ENCODE measurements at regions not wholly inside any gene's neighbourhood (a gene's known extent, or its start where the extent isn't known, plus 50 kb on each side); places are given as distances from the start of the nearest gene placed in this dataset.

GRCh38 chr17:54505404-54505803 lies 395.2 kb upstream of the TOM1L1 start:
- no peak overlapping the region for H3K27ac ChIP-seq (ENCODE audit: low read length)
- no peaks in the 10 kb centered on the region for H3K9me3 ChIP-seq (ENCODE audit: control insufficient read depth, low read length)
- H3K4me1 ChIP-seq (ENCODE audit: control insufficient read depth, insufficient read depth, low read length), result no peaks in the 10 kb centered on the region
- ATAC-seq (no peak), DNase-seq (no peak)
- H3K27me3 ChIP-seq (ENCODE audit: control insufficient read depth, insufficient read depth), result no peaks in the 10 kb centered on the region
- H3K4me3 ChIP-seq (ENCODE audit: low read length), result no peak overlapping the region
- intact Hi-C loops (cut with DNase I), result no loop called here

GRCh38 chr17:54518706-54519105 lies 381.9 kb upstream of the TOM1L1 start:
- Histone ChIP-seq H3K27ac (ENCODE audit: low read length) (no peak overlapping the region), H3K4me1 (ENCODE audit: control insufficient read depth, insufficient read depth, low read length) (no peaks in the 10 kb centered on the region), H3K9me3 (ENCODE audit: control insufficient read depth, low read length) (no peaks in the 10 kb centered on the region), H3K27me3 (ENCODE audit: control insufficient read depth, insufficient read depth) (no peaks in the 10 kb centered on the region), H3K4me3 (ENCODE audit: low read length) (no peak overlapping the region)
- 89% methylated on average over 2 of the region's 2 CpGs for WGBS
- ATAC-seq (no peak), DNase-seq (peak in 1 of 3 donors; percentile 15)
- intact Hi-C loops (cut with DNase I), result no loop called here

DNA sequence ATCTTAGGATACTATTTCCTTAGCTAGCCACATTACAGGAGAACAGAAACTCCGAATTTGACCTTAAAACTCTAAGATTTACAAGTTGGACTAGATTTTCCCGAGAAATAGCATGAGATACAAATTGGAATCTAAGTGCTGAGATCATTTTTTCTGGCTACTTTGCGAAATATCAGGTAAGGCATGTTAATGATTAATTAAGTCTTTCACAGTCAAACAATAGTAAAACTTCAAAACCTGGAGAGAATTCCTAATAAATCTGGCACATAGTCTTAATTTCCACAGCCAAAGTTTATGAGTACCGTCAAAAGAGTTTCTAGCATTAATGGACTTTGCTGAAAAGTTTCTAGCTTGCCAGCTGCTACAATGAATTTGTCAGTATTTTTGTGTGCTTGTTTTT lies 379.5 kb upstream of the TOM1L1 start:
- intact Hi-C loops (cut with DNase I), result no loop called here
- Histone ChIP-seq H3K4me3 (ENCODE audit: low read length) (no peak overlapping the region), H3K27me3 (ENCODE audit: control insufficient read depth, insufficient read depth) (no peaks in the 10 kb centered on the region), H3K27ac (ENCODE audit: low read length) (no peak overlapping the region), H3K4me1 (ENCODE audit: control insufficient read depth, insufficient read depth, low read length) (no peaks in the 10 kb centered on the region), H3K9me3 (ENCODE audit: control insufficient read depth, low read length) (no peaks in the 10 kb centered on the region)
- 68% methylated on average over 4 of the region's 4 CpGs for WGBS
- no peak for ATAC-seq
- DNase-seq, result no peak

GRCh38 chr17:54524501-54524900 lies 376.2 kb upstream of the TOM1L1 start:
- ATAC-seq (no peak), DNase-seq (no peak)
- Histone ChIP-seq H3K27me3 (ENCODE audit: control insufficient read depth, insufficient read depth) (no peaks in the 10 kb centered on the region), H3K9me3 (ENCODE audit: control insufficient read depth, low read length) (no peaks in the 10 kb centered on the region), H3K27ac (ENCODE audit: low read length) (no peak overlapping the region), H3K4me1 (ENCODE audit: control insufficient read depth, insufficient read depth, low read length) (no peaks in the 10 kb centered on the region), H3K4me3 (ENCODE audit: low read length) (no peak overlapping the region)
- intact Hi-C loops (cut with DNase I), result no loop called here
- 70% methylated on average over 2 of the region's 2 CpGs for WGBS

DNA sequence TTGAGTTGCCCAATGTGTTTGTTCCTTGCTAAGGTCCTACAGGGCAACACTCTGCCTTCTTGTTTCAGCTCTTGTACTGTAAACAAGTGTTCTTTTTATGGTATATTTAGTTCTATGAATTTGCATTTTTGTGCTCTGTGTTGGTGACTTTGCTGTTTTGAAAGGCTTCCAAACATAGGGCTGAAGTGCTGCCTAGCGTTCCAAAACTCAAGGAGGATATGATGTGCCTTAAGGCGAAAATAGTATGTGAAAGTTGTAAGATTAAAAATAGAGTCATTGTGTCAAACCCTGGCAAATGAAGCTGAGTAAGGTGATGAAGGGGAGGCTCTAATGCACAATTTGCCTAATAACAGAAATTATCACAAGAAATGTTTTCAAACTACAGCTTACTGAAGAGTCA lies 372.7 kb upstream of the TOM1L1 start:
- Histone ChIP-seq H3K4me3 (ENCODE audit: low read length) (no peak overlapping the region), H3K27me3 (ENCODE audit: control insufficient read depth, insufficient read depth) (no peaks in the 10 kb centered on the region), H3K4me1 (ENCODE audit: control insufficient read depth, insufficient read depth, low read length) (no peaks in the 10 kb centered on the region), H3K9me3 (ENCODE audit: control insufficient read depth, low read length) (no peaks in the 10 kb centered on the region), H3K27ac (ENCODE audit: low read length) (no peak overlapping the region)
- no peak for DNase-seq
- ATAC-seq, result no peak
- intact Hi-C loops (cut with DNase I), result no loop called here
- 71% methylated on average over 2 of the region's 2 CpGs for WGBS

- Histone ChIP-seq H3K9me3 (ENCODE audit: control insufficient read depth, low read length) (no peaks in the 10 kb centered on the region), H3K4me3 (ENCODE audit: low read length) (no peak overlapping the region), H3K27ac (ENCODE audit: low read length) (no peak overlapping the region), H3K27me3 (ENCODE audit: control insufficient read depth, insufficient read depth) (no peaks in the 10 kb centered on the region), H3K4me1 (ENCODE audit: control insufficient read depth, insufficient read depth, low read length) (no peaks in the 10 kb centered on the region)
- ATAC-seq (no peak), DNase-seq (no peak)
- WGBS, result 63% methylated on average over 3 of the region's 3 CpGs
- intact Hi-C loops (cut with DNase I), result no loop called here
Observed at GRCh38 chr17:54530398-54530797, 370.3 kb upstream of the TOM1L1 start.

DNA sequence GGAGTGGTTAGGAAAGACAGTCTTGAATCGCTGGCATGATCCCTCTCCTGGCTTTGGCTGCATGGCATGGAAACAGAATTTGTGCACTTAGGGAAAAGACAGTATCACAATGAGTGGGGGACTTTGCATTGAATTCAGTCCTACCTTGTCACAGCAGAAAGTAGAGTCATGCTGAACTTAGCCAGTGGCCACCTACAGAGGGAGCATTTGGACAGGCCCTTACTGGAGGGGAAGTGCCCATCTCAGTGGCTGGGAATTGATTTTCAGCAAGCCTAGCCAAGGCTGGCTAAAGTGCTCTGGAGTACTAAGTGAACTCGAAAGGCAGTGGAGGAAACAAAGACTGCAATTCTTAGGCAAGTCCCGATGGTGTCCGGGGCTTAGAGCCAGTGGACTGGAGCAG lies 364.3 kb upstream of the TOM1L1 start:
- Histone ChIP-seq H3K27me3 (ENCODE audit: control insufficient read depth, insufficient read depth) (no peaks in the 10 kb centered on the region), H3K27ac (ENCODE audit: low read length) (no peak overlapping the region), H3K4me1 (ENCODE audit: control insufficient read depth, insufficient read depth, low read length) (no peaks in the 10 kb centered on the region), H3K9me3 (ENCODE audit: control insufficient read depth, low read length) (no peaks in the 10 kb centered on the region), H3K4me3 (ENCODE audit: low read length) (no peak overlapping the region)
- DNase-seq, result no peak
- intact Hi-C loops (cut with DNase I), result no loop called here
- 84% methylated on average over 4 of the region's 4 CpGs for WGBS
- ATAC-seq, result no peak

DNA sequence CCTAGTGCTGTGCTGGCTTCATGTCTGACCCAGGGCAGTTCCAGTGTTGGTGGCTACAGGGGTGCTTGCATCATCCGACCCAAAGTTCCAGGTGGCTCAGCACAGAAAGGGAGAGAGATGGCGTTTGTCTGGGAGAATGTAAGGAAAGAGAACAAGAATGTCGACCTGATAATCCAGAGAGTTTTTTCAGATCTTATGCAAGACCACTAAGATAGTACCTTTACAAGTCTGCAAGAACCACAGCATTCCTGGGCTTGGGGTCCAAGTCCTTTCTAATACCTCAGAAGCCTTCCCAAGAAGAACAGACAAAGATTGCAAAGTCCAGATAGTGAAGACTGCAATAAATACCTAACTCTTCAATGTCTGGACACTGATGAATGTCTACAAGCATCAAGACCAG lies 363.0 kb upstream of the TOM1L1 start:
- no peak for ATAC-seq

GRCh38 chr17:54544249-54544648 lies 356.4 kb upstream of the TOM1L1 start:
- no peaks in the 10 kb centered on the region for H3K4me1 ChIP-seq (ENCODE audit: control insufficient read depth, insufficient read depth, low read length)
- H3K27me3 ChIP-seq (ENCODE audit: control insufficient read depth, insufficient read depth), result no peaks in the 10 kb centered on the region
- intact Hi-C loops (cut with DNase I), result no loop called here
- H3K27ac ChIP-seq (ENCODE audit: low read length), result no peak overlapping the region
- H3K9me3 ChIP-seq (ENCODE audit: control insufficient read depth, low read length), result no peaks in the 10 kb centered on the region
- no peak overlapping the region for H3K4me3 ChIP-seq (ENCODE audit: low read length)
- ATAC-seq, result peak in 1 of 2 donors; percentile 59
- 37% methylated on average over 4 of the region's 4 CpGs for WGBS
- peak; percentile 11 to 62 (median 61) for DNase-seq

More for the DNA sequence above, 363.0 kb upstream of the TOM1L1 start:
- Histone ChIP-seq H3K27ac (ENCODE audit: low read length) (no peak overlapping the region), H3K4me3 (ENCODE audit: low read length) (no peak overlapping the region), H3K4me1 (ENCODE audit: control insufficient read depth, insufficient read depth, low read length) (no peaks in the 10 kb centered on the region), H3K27me3 (ENCODE audit: control insufficient read depth, insufficient read depth) (no peaks in the 10 kb centered on the region), H3K9me3 (ENCODE audit: control insufficient read depth, low read length) (no peaks in the 10 kb centered on the region)
- no peak for DNase-seq
- WGBS, result 81% methylated on average over 3 of the region's 3 CpGs
- intact Hi-C loops (cut with DNase I), result no loop called here

- 87% methylated on average over 1 of the region's 1 CpG for WGBS
- no peak for DNase-seq
- no peaks in the 10 kb centered on the region for H3K27me3 ChIP-seq (ENCODE audit: control insufficient read depth, insufficient read depth)
Observed at GRCh38 chr17:54559883-54560282, 340.8 kb upstream of the TOM1L1 start.

GRCh38 chr17:54608634-54609155 lies 292.0 kb upstream of the TOM1L1 start:
- H3K27ac ChIP-seq (ENCODE audit: low read length), result no peak overlapping the region
- ATAC-seq, result no peak
- no peak overlapping the region for H3K4me3 ChIP-seq (ENCODE audit: low read length)
- no peaks in the 10 kb centered on the region for H3K27me3 ChIP-seq (ENCODE audit: control insufficient read depth, insufficient read depth)
- WGBS, result 68% methylated on average over 1 of the region's 1 CpG
- DNase-seq, result no peak
- H3K9me3 ChIP-seq (ENCODE audit: control insufficient read depth, low read length), result no peaks in the 10 kb centered on the region
- H3K4me1 ChIP-seq (ENCODE audit: control insufficient read depth, insufficient read depth, low read length), result no peaks in the 10 kb centered on the region
- intact Hi-C loops (cut with DNase I), result no loop called here

More at GRCh38 chr17:54559883-54560282, 340.8 kb upstream of the TOM1L1 start:
- H3K4me3 ChIP-seq (ENCODE audit: low read length), result no peak overlapping the region
- H3K27ac ChIP-seq (ENCODE audit: low read length), result no peak overlapping the region
- H3K9me3 ChIP-seq (ENCODE audit: control insufficient read depth, low read length), result no peaks in the 10 kb centered on the region
- ATAC-seq, result no peak
- intact Hi-C loops (cut with DNase I), result no loop called here
- H3K4me1 ChIP-seq (ENCODE audit: control insufficient read depth, insufficient read depth, low read length), result no peaks in the 10 kb centered on the region

GRCh38 chr17:54620399-54620978 lies 280.2 kb upstream of the TOM1L1 start:
- DNase-seq (no peak), ATAC-seq (no peak)
- WGBS, result 77% methylated on average over 2 of the region's 2 CpGs
- H3K4me3 ChIP-seq (ENCODE audit: low read length), result no peak overlapping the region
- no peak overlapping the region for H3K27ac ChIP-seq (ENCODE audit: low read length)
- no peaks in the 10 kb centered on the region for H3K9me3 ChIP-seq (ENCODE audit: control insufficient read depth, low read length)
- no peaks in the 10 kb centered on the region for H3K4me1 ChIP-seq (ENCODE audit: control insufficient read depth, insufficient read depth, low read length)
- H3K27me3 ChIP-seq (ENCODE audit: control insufficient read depth, insufficient read depth), result no peaks in the 10 kb centered on the region
- intact Hi-C loops (cut with DNase I), result no loop called here

All from right cardiac atrium (tissue), 5 donors.